ENCODE measurements at regions not wholly inside any gene's neighbourhood (a gene's known extent, or its start where the extent isn't known, plus 50 kb on each side); places are given as distances from the start of the nearest gene placed in this dataset.

- Histone ChIP-seq H3K4me3 (ENCODE audit: low read depth, low read length) (no peak overlapping the region), H3K4me2 (ENCODE audit: low read length) (no peak overlapping the region), H3K27me3 (ENCODE audit: control insufficient read depth, insufficient read depth, low read length) (no peaks in the 10 kb centered on the region), H3K9ac (no peak overlapping the region), H3K79me2 (no peaks in the 10 kb centered on the region), H3K9me3 (ENCODE audit: control insufficient read depth, low read length) (no peaks in the 10 kb centered on the region), H3K27ac (no peak overlapping the region), H3K36me3 (ENCODE audit: control insufficient read depth, insufficient read depth, low read length) (no peaks in the 10 kb centered on the region), H3K4me1 (no peaks in the 10 kb centered on the region), H2AFZ (no peak overlapping the region)
- TF ChIP-seq, protein P1, sequence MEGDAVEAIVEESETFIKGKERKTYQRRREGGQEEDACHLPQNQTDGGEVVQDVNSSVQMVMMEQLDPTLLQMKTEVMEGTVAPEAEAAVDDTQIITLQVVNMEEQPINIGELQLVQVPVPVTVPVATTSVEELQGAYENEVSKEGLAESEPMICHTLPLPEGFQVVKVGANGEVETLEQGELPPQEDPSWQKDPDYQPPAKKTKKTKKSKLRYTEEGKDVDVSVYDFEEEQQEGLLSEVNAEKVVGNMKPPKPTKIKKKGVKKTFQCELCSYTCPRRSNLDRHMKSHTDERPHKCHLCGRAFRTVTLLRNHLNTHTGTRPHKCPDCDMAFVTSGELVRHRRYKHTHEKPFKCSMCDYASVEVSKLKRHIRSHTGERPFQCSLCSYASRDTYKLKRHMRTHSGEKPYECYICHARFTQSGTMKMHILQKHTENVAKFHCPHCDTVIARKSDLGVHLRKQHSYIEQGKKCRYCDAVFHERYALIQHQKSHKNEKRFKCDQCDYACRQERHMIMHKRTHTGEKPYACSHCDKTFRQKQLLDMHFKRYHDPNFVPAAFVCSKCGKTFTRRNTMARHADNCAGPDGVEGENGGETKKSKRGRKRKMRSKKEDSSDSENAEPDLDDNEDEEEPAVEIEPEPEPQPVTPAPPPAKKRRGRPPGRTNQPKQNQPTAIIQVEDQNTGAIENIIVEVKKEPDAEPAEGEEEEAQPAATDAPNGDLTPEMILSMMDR (IDR thresholded peaks at IDR 0.05) = no peak
Measured at GRCh38 chr3:159151130-159151529, 349.3 kb downstream of the MFSD1 start.

GRCh38 chr3:159157275-159157674, 355.4 kb downstream of the MFSD1 start:
- H3K9me3 ChIP-seq (ENCODE audit: control insufficient read depth, low read length) = no peaks in the 10 kb centered on the region
- no peaks in the 10 kb centered on the region for H3K79me2 ChIP-seq
- TF ChIP-seq, protein P1 (IDR thresholded peaks at IDR 0.05) = no peak
- H3K4me1 ChIP-seq = no peaks in the 10 kb centered on the region
- no peak overlapping the region for H3K27ac ChIP-seq
- H3K4me2 ChIP-seq (ENCODE audit: low read length) = no peak overlapping the region
- no peak overlapping the region for H2AFZ ChIP-seq
- H3K4me3 ChIP-seq (ENCODE audit: low read depth, low read length) = no peak overlapping the region
- H3K9ac ChIP-seq = no peak overlapping the region
- H3K36me3 ChIP-seq (ENCODE audit: control insufficient read depth, insufficient read depth, low read length) = no peaks in the 10 kb centered on the region
- H3K27me3 ChIP-seq (ENCODE audit: control insufficient read depth, insufficient read depth, low read length) = no peaks in the 10 kb centered on the region

DNA sequence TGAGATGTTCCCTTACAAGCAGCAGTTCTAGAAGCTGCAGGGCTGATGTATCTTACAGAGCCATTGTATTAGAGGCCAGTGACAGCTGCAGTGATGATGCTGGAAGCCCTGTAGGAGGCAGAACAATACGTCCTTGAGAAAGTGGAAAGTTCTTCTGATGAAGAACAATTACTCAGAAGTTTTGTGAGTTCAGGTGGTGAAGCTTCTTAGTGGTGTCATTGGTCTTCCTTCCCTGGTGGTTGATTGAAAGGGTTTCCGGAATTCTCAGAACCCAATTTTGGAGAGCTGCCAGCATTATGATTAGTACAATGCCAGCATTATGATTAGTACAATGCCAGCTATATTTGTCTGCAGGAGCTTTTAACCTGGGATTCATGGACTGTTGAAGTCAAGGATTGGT, 356.4 kb downstream of the MFSD1 start:
- Histone ChIP-seq H3K4me3 (ENCODE audit: low read depth, low read length) (no peak overlapping the region), H3K4me1 (no peaks in the 10 kb centered on the region), H2AFZ (no peak overlapping the region), H3K27me3 (ENCODE audit: control insufficient read depth, insufficient read depth, low read length) (no peaks in the 10 kb centered on the region), H3K4me2 (ENCODE audit: low read length) (no peak overlapping the region), H3K36me3 (ENCODE audit: control insufficient read depth, insufficient read depth, low read length) (no peaks in the 10 kb centered on the region), H3K9ac (no peak overlapping the region), H3K27ac (no peak overlapping the region), H3K9me3 (ENCODE audit: control insufficient read depth, low read length) (no peaks in the 10 kb centered on the region), H3K79me2 (no peaks in the 10 kb centered on the region)
- TF ChIP-seq, protein P1 (IDR thresholded peaks at IDR 0.05) = no peak

GRCh38 chr3:159158801-159159200, 356.9 kb downstream of the MFSD1 start:
- Histone ChIP-seq H3K4me1 (no peaks in the 10 kb centered on the region), H3K9ac (no peak overlapping the region), H3K79me2 (no peaks in the 10 kb centered on the region), H3K4me3 (ENCODE audit: low read depth, low read length) (no peak overlapping the region), H3K4me2 (ENCODE audit: low read length) (no peak overlapping the region), H3K36me3 (ENCODE audit: control insufficient read depth, insufficient read depth, low read length) (no peaks in the 10 kb centered on the region), H2AFZ (no peak overlapping the region), H3K9me3 (ENCODE audit: control insufficient read depth, low read length) (no peaks in the 10 kb centered on the region), H3K27ac (no peak overlapping the region), H3K27me3 (ENCODE audit: control insufficient read depth, insufficient read depth, low read length) (no peaks in the 10 kb centered on the region)
- TF ChIP-seq, protein P1 (IDR thresholded peaks at IDR 0.05) = no peak

- Histone ChIP-seq H3K4me1 (no peaks in the 10 kb centered on the region), H3K4me2 (ENCODE audit: low read length) (no peak overlapping the region), H3K4me3 (ENCODE audit: low read depth, low read length) (no peak overlapping the region), H3K36me3 (ENCODE audit: control insufficient read depth, insufficient read depth, low read length) (no peaks in the 10 kb centered on the region), H3K9ac (no peak overlapping the region), H3K9me3 (ENCODE audit: control insufficient read depth, low read length) (no peaks in the 10 kb centered on the region), H3K27me3 (ENCODE audit: control insufficient read depth, insufficient read depth, low read length) (no peaks in the 10 kb centered on the region), H3K79me2 (no peaks in the 10 kb centered on the region), H3K27ac (no peak overlapping the region), H2AFZ (no peak overlapping the region)
- TF ChIP-seq, protein P1 (IDR thresholded peaks at IDR 0.05) = no peak
Measured at GRCh38 chr3:159159546-159159945, 357.7 kb downstream of the MFSD1 start.

Data from parathyroid adenoma (tissue), 2 donors.